Lung (tissue), 11 donors: ENCODE measurements at regions not wholly inside any gene's neighbourhood (a gene's known extent, or its start where the extent isn't known, plus 50 kb on each side); places are given as distances from the start of the nearest gene placed in this dataset.

Experiments
- ATAC-seq: fragments of 200-7000 bp; cut with Tn5 transposase; one replicate; pipeline ENCODE4 v1.9.1; 2020; ENCODE audit warnings: moderate number of reproducible peaks; ENCODE audit not compliant: insufficient read depth, low FRiP score
- DNase-seq, 3 donors: peaks; one replicate each; pipeline ENCODE4 v3.0.0-alpha.2; 2013 to 2017
- H3K27ac ChIP-seq, 2 donors: one replicate each; pipeline ENCODE4 v1.5.1; 2013; ENCODE audit warnings: mild to moderate bottlenecking in 2 of 2, moderate library complexity in 2 of 2, control low read depth in 1 of 2, inconsistent platforms in 1 of 2, low read depth in 1 of 2, low read length in 1 of 2
- H3K27me3 ChIP-seq, 3 donors: one replicate each; pipeline ENCODE4 v1.5.1; 2013; ENCODE audit warnings: low read length in 2 of 3; ENCODE audit not compliant: control insufficient read depth in 3 of 3, insufficient read depth in 3 of 3
- H3K36me3 ChIP-seq, 4 donors: one replicate each; pipeline ENCODE4 v1.5.1; 2013; ENCODE audit warnings: low read length in 4 of 4, mild to moderate bottlenecking in 1 of 4, moderate library complexity in 1 of 4; ENCODE audit not compliant: control insufficient read depth in 4 of 4, insufficient read depth in 4 of 4
- H3K4me1 ChIP-seq, 5 donors: one replicate each; pipeline ENCODE4 v1.5.1; 2013; ENCODE audit warnings: low read length in 5 of 5, mild to moderate bottlenecking in 2 of 5, moderate library complexity in 1 of 5; ENCODE audit not compliant: control insufficient read depth in 5 of 5, insufficient read depth in 5 of 5
- H3K4me3 ChIP-seq: one replicate; pipeline ENCODE4 v1.5.1; 2013; ENCODE audit warnings: mild to moderate bottlenecking, control low read depth, moderate library complexity
- H3K9ac ChIP-seq, 2 donors: one replicate each; pipeline ENCODE4 v1.5.1; 2013; ENCODE audit warnings: low read length in 2 of 2, control low read depth in 1 of 2; ENCODE audit not compliant: insufficient read depth in 1 of 2
- H3K9me3 ChIP-seq, 4 donors: one replicate each; pipeline ENCODE4 v1.5.1; 2013; ENCODE audit warnings: low read length in 3 of 4, mild to moderate bottlenecking in 1 of 4, moderate library complexity in 1 of 4; ENCODE audit not compliant: control insufficient read depth in 4 of 4, insufficient read depth in 3 of 4
- CTCF ChIP-seq: IDR thresholded peaks from 2 replicates; pipeline ENCODE4 v1.5.1; 2012; ENCODE audit warnings: mild to moderate bottlenecking; ENCODE audit errors: control extremely low read depth, extremely low read depth
- WGBS, 2 donors: extraction: QIAGEN DNeasy Blood & Tissue Kit; methylation state at CpG; one replicate each; pipeline ENCODE4 v1.1.7; 2013; 5-methylcytosine and 5-hydroxymethylcytosine counted together
- donor health status: control.
- donor health status: control.
- donor health status: Bipolar disorder and iron deficiency.
- donor health status: healthy.
- donor health status: DM: yes; HTN: yes; CAD: no.

- no peak for TF ChIP-seq CTCF
- H3K9ac ChIP-seq: no peak overlapping the region
- no peak overlapping the region for H3K27ac ChIP-seq
- ATAC-seq (no peak), DNase-seq (no peak)
- H3K27me3 ChIP-seq: no peaks in the 10 kb centered on the region
- H3K9me3 ChIP-seq: peaks cover 0 to 2% (median 0%) of the 10 kb centered on the region in 4 donors
- 80 to 97% methylated on average over 1 of the region's 1 CpG for WGBS, 2 donors
- H3K36me3 ChIP-seq: no peaks in the 10 kb centered on the region
- no peak overlapping the region for H3K4me3 ChIP-seq
- H3K4me1 ChIP-seq: no peaks in the 10 kb centered on the region
Observed at GRCh38 chr9:118618084-118618483, 751.2 kb downstream of the BRINP1 start.

- Histone ChIP-seq H3K4me1 (no peaks in the 10 kb centered on the region), H3K36me3 (no peaks in the 10 kb centered on the region), H3K27ac (no peak overlapping the region), H3K27me3 (no peaks in the 10 kb centered on the region), H3K9me3 (peaks cover 0 to 2% (median 0%) of the 10 kb centered on the region in 4 donors), H3K9ac (no peak overlapping the region), H3K4me3 (no peak overlapping the region)
- 56 to 80% methylated on average over 2 of the region's 2 CpGs for WGBS, 2 donors
- DNase-seq (no peak), ATAC-seq (peak; percentile 43)
- no peak for TF ChIP-seq CTCF
Observed at GRCh38 chr9:118618849-118619248, 750.4 kb downstream of the BRINP1 start.

- Histone ChIP-seq H3K9me3 (peaks cover 0 to 2% (median 0%) of the 10 kb centered on the region in 4 donors), H3K36me3 (no peaks in the 10 kb centered on the region), H3K4me1 (no peaks in the 10 kb centered on the region), H3K27ac (no peak overlapping the region), H3K4me3 (no peak overlapping the region), H3K27me3 (no peaks in the 10 kb centered on the region), H3K9ac (no peak overlapping the region)
- DNase-seq (no peak), ATAC-seq (no peak)
- 79 to 82% methylated on average over 3 of the region's 3 CpGs for WGBS, 2 donors
- TF ChIP-seq CTCF: no peak
Observed at GRCh38 chr9:118624608-118625007, 744.6 kb downstream of the BRINP1 start.

GRCh38 chr9:118630079-118630478, 739.2 kb downstream of the BRINP1 start:
- Histone ChIP-seq H3K9ac (no peak overlapping the region), H3K27me3 (no peaks in the 10 kb centered on the region)

More at GRCh38 chr9:118630079-118630478, 739.2 kb downstream of the BRINP1 start:
- Histone ChIP-seq H3K4me3 (no peak overlapping the region), H3K36me3 (no peaks in the 10 kb centered on the region), H3K27ac (no peak overlapping the region), H3K9me3 (no peaks in the 10 kb centered on the region), H3K4me1 (no peaks in the 10 kb centered on the region)
- no peak for TF ChIP-seq CTCF
- no peak for ATAC-seq
- WGBS, 2 donors: 58 to 70% methylated on average over 2 of the region's 2 CpGs
- no peak for DNase-seq
